ENCODE measurements at regions not wholly inside any gene's neighbourhood (a gene's known extent, or its start where the extent isn't known, plus 50 kb on each side); places are given as distances from the start of the nearest gene placed in this dataset.

DNA sequence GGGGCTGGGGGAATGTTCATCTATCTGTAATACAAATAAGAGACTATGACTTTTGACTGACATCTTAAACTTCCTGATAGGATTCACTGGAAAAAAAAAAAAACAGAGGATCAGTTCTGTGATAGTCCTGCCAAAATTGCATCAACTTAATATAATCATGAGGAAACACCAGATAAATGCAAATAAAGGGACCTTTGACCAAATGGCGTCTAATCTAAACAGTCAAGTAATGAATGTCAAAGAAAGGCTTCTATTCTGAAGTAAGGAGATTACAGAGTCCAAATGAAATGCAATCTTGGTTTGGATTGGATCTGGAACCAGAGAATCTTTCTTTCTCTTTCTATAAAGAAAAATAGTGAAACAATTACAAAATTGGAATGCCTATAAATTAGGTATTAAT, 513.4 kb downstream of the KCNT2 start:
- no peak for DNase-seq (ENCODE audit: low read depth)
- TF ChIP-seq, protein P1, sequence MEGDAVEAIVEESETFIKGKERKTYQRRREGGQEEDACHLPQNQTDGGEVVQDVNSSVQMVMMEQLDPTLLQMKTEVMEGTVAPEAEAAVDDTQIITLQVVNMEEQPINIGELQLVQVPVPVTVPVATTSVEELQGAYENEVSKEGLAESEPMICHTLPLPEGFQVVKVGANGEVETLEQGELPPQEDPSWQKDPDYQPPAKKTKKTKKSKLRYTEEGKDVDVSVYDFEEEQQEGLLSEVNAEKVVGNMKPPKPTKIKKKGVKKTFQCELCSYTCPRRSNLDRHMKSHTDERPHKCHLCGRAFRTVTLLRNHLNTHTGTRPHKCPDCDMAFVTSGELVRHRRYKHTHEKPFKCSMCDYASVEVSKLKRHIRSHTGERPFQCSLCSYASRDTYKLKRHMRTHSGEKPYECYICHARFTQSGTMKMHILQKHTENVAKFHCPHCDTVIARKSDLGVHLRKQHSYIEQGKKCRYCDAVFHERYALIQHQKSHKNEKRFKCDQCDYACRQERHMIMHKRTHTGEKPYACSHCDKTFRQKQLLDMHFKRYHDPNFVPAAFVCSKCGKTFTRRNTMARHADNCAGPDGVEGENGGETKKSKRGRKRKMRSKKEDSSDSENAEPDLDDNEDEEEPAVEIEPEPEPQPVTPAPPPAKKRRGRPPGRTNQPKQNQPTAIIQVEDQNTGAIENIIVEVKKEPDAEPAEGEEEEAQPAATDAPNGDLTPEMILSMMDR (IDR thresholded peaks at IDR 0.05; ENCODE audit: insufficient read depth, low read length), result no peak
- no peak overlapping the region for H3K4me3 ChIP-seq (ENCODE audit: low read depth, low read length)

DNA sequence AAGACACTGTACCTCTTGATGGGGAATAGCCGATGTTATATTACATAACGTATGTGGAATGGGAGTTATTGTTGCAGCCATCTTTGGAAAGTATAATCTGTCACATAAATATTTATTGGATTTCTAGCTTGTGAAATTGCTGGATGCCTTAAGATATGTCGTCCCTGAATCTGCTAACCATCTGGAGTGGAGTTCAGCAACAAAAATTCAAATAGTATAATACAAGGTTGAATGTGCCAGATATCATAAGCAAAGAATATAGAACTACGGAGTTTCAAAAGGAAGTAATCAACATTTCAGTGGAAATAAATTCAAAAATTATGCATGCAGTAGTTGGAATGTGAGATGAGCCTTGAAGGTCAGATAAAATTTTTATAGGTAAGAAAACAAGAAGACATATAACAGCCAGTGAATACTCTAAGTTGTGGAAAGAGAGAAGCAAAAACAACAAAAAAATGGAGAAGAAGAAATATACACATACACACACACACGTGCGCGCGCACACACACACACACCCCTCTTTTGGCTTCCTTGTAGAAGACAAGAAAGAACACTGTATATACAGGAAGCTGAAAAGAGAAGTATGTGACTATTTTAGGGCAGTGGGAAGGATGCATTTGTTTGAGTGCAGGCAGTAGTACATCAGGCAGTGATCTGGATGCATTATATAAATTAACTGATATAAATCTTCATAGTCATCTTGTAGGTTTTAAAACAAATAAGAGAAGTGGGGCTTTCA, 516.7 kb downstream of the KCNT2 start:
- TF ChIP-seq, protein P1 (IDR thresholded peaks at IDR 0.05; ENCODE audit: insufficient read depth, low read length), result no peak
- no peak for DNase-seq (ENCODE audit: low read depth)
- H3K4me3 ChIP-seq (ENCODE audit: low read depth, low read length), result no peak overlapping the region

GRCh38 chr1:196090226-196090625, 518.0 kb downstream of the KCNT2 start:
- DNase-seq (ENCODE audit: low read depth), result no peak
- H3K4me3 ChIP-seq (ENCODE audit: low read depth, low read length), result no peak overlapping the region
- TF ChIP-seq, protein P1 (IDR thresholded peaks at IDR 0.05; ENCODE audit: insufficient read depth, low read length), result no peak

DNA sequence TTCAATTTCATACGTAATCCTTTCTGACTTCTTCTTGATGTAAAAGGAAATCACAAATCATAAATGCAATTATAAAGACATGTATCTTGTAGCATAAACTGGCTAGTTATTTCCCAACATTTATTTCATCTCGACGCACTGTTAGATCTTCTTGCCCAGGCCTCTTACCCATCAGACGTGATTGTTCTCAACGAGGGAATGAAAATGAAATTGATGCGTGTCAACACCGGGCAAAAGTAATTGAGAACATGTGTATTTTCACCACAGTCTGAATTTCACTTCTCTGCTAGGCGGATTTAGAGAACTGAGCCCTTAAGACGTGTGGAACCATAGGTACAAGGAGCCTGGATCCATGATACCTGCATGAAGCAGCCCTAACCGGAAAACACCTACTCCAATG, 519.7 kb downstream of the KCNT2 start:
- TF ChIP-seq, protein P1 (IDR thresholded peaks at IDR 0.05; ENCODE audit: insufficient read depth, low read length), result no peak
- DNase-seq (ENCODE audit: low read depth), result no peak
- no peak overlapping the region for H3K4me3 ChIP-seq (ENCODE audit: low read depth, low read length)

GRCh38 chr1:196078691-196079090, 529.5 kb downstream of the KCNT2 start:
- H3K4me3 ChIP-seq (ENCODE audit: low read depth, low read length), result no peak overlapping the region
- TF ChIP-seq, protein P1 (IDR thresholded peaks at IDR 0.05; ENCODE audit: insufficient read depth, low read length), result no peak
- DNase-seq (ENCODE audit: low read depth), result peak; percentile 2

DNA sequence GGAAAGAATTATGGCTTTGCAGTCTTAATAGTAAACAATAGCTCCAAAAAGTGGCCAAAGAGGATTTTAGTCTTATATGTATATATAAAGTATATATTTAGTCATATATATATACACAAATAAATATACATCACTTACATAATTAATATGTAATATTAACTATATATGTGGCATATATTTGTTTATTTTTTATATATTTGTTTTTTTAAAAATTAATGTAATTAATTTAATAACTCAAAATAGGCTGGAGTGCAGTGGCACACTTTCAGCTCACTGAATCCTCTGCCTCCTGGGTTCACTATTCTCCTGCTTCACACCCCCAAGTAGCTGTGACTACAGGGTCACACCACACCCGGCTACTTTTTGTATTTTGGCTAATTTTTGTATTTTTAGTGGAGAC, 532.6 kb downstream of the KCNT2 start:
- no peak overlapping the region for H3K4me3 ChIP-seq (ENCODE audit: low read depth, low read length)
- DNase-seq (ENCODE audit: low read depth), result no peak
- TF ChIP-seq, protein P1 (IDR thresholded peaks at IDR 0.05; ENCODE audit: insufficient read depth, low read length), result no peak

DNA sequence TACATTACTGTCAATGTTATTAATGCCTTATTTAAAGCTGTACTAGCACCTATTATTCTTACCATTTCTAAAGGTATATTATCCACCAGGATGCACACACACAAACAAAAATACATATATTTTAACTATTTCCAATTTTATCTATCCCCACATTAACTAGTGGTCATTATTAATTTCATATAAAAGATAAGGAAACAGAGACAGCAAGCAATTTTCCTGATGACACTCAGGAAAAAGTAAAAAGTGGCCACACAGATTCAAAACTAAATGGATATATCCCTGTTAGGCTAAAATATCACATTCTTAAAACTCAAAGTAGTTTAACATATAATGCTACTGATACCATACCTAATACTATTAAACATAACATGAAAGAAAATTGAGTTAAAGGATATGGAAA, 534.1 kb downstream of the KCNT2 start:
- no peak overlapping the region for H3K4me3 ChIP-seq (ENCODE audit: low read depth, low read length)
- no peak for DNase-seq (ENCODE audit: low read depth)
- TF ChIP-seq, protein P1 (IDR thresholded peaks at IDR 0.05; ENCODE audit: insufficient read depth, low read length), result no peak
